Erythroblast (primary cell): ENCODE measurements at regions not wholly inside any gene's neighbourhood (a gene's known extent, or its start where the extent isn't known, plus 50 kb on each side); places are given as distances from the start of the nearest gene placed in this dataset.
"Not testable (repeated sequence)": the region's sequence is repeated elsewhere in the genome, so short reads cannot be mapped to it uniquely, and the experiment has no call there.

Experiments used
- DNase-seq, 2 experiments: peaks; one replicate each; lab custom pipeline; 2025; lab: John Stamatoyannopoulos, UW
- GATA1 ChIP-seq: IDR thresholded peaks from 2 replicates; pipeline ENCODE4 v1.6.1; 2011; ENCODE audit warnings: low read depth, mild to moderate bottlenecking, control low read depth, low read length, moderate library complexity
- POLR2A ChIP-seq: IDR thresholded peaks from 2 replicates; pipeline ENCODE4 v1.6.1; 2011; ENCODE audit warnings: mild to moderate bottlenecking, low read length

GRCh38 chr4:170414360-170414759 lies 324.6 kb upstream of the AADAT start:
- TF ChIP-seq POLR2A (no peak), GATA1 (no peak)
- no peak for DNase-seq

GRCh38 chr4:170413951-170414350 lies 324.2 kb upstream of the AADAT start:
- TF ChIP-seq POLR2A (no peak), GATA1 (no peak)
- DNase-seq, result no peak

- no peak for TF ChIP-seq GATA1
- TF ChIP-seq POLR2A, result no peak
- no peak for DNase-seq
Measured at GRCh38 chr4:170400361-170400760, 310.6 kb upstream of the AADAT start.

GRCh38 chr4:170399581-170400293 lies 310.0 kb upstream of the AADAT start:
- TF ChIP-seq GATA1 (no peak), POLR2A (no peak)
- DNase-seq, result no peak

GRCh38 chr4:170398218-170398617 lies 308.5 kb upstream of the AADAT start:
- no peak for TF ChIP-seq GATA1
- no peak for TF ChIP-seq POLR2A
- DNase-seq, result no peak

GRCh38 chr4:170395773-170396172 lies 306.0 kb upstream of the AADAT start:
- DNase-seq, result no peak
- TF ChIP-seq GATA1 (no peak), POLR2A (no peak)

GRCh38 chr4:170391066-170391740 lies 301.4 kb upstream of the AADAT start:
- TF ChIP-seq GATA1, result no peak
- no peak for TF ChIP-seq POLR2A
- DNase-seq, result no peak

- TF ChIP-seq POLR2A, result no peak
- no peak for TF ChIP-seq GATA1
- DNase-seq, result no peak
Measured at GRCh38 chr4:170389411-170389810, 299.7 kb upstream of the AADAT start.

- TF ChIP-seq POLR2A (no peak), GATA1 (no peak)
- DNase-seq, result no peak
Measured at GRCh38 chr4:170388255-170388654, 298.5 kb upstream of the AADAT start.

- DNase-seq, result no peak
Measured at GRCh38 chr4:170386971-170387370, 297.2 kb upstream of the AADAT start.

GRCh38 chr4:170386511-170386910 lies 296.8 kb upstream of the AADAT start:
- TF ChIP-seq POLR2A, result no peak
- no peak for TF ChIP-seq GATA1

More at GRCh38 chr4:170386971-170387370, 297.2 kb upstream of the AADAT start:
- TF ChIP-seq GATA1, result no peak
- no peak for TF ChIP-seq POLR2A

GRCh38 chr4:170374770-170375169 lies 285.0 kb upstream of the AADAT start:
- peak; percentile 49 to 50 for DNase-seq
- TF ChIP-seq GATA1, result no peak
- no peak for TF ChIP-seq POLR2A

More at GRCh38 chr4:170386511-170386910, 296.8 kb upstream of the AADAT start:
- DNase-seq, result no peak

- DNase-seq, result no peak
- TF ChIP-seq POLR2A (no peak), GATA1 (no peak)
Measured at GRCh38 chr4:170348945-170349344, 259.2 kb upstream of the AADAT start.

- DNase-seq, result not testable (repeated sequence)
Measured at GRCh38 chr4:170347191-170347590, 257.4 kb upstream of the AADAT start.

GRCh38 chr4:170339522-170339921 lies 249.8 kb upstream of the AADAT start:
- DNase-seq, result no peak
- TF ChIP-seq POLR2A, result no peak
- no peak for TF ChIP-seq GATA1
